DND-41 (cell line): ENCODE measurements at regions not wholly inside any gene's neighbourhood (a gene's known extent, or its start where the extent isn't known, plus 50 kb on each side); places are given as distances from the start of the nearest gene placed in this dataset.
"Not testable (repeated sequence)": the region's sequence is repeated elsewhere in the genome, so short reads cannot be mapped to it uniquely, and the experiment has no call there.

Experiments used
- ATAC-seq: fragments of 200-7000 bp; cut with Tn5 transposase; 3 replicates; pipeline ENCODE4 v1.9.1; 2021; ENCODE audit warnings: low read depth; ENCODE audit not compliant: insufficient read depth
- DNase-seq: peaks from one replicate; pipeline ENCODE4 v3.0.0-alpha.2; 2020
- H2AFZ ChIP-seq: 2 replicates; pipeline ENCODE4 v1.6.0; 2012; ENCODE audit warnings: low read depth, low read length
- H3K27ac ChIP-seq: 2 replicates; pipeline ENCODE4 v1.5.1; 2012; ENCODE audit warnings: low read length, inconsistent platforms
- H3K27me3 ChIP-seq: fragments of 200-600 bp; sonication (generic); 2 replicates; pipeline ENCODE4 v1.6.0; 2012; ENCODE audit warnings: low read length, mild to moderate bottlenecking, inconsistent platforms; ENCODE audit not compliant: insufficient read depth, poor library complexity
- H3K36me3 ChIP-seq: 2 replicates; pipeline ENCODE4 v1.5.1; 2012; ENCODE audit warnings: low read length, inconsistent platforms; ENCODE audit not compliant: insufficient read depth
- H3K4me1 ChIP-seq: 2 replicates; pipeline ENCODE4 v1.5.1; 2012; ENCODE audit warnings: mild to moderate bottlenecking, low read length; ENCODE audit not compliant: insufficient read depth
- H3K4me2 ChIP-seq: 2 replicates; pipeline ENCODE4 v1.6.0; 2012; ENCODE audit warnings: mild to moderate bottlenecking, moderate library complexity, low read length, inconsistent platforms; ENCODE audit not compliant: insufficient read depth
- H3K4me3 ChIP-seq, 2 experiments: fragments of 200-600 bp in 1 of 2; shearing (Covaris generic) in 1 of 2; 2 replicates each; pipeline ENCODE4 v1.5.1; 2012 to 2016; ENCODE audit warnings: inconsistent platforms in 2 of 2, low read length in 2 of 2, mild to moderate bottlenecking in 2 of 2, low read depth in 1 of 2, moderate library complexity in 1 of 2
- H3K79me2 ChIP-seq: 2 replicates; pipeline ENCODE4 v1.6.0; 2012; ENCODE audit warnings: low read length, inconsistent platforms; ENCODE audit not compliant: insufficient read depth
- H3K9ac ChIP-seq: 2 replicates; pipeline ENCODE4 v1.6.0; 2012; ENCODE audit warnings: low read depth, mild to moderate bottlenecking, inconsistent platforms, low read length, moderate library complexity
- H3K9me3 ChIP-seq: 2 replicates; pipeline ENCODE4 v1.5.1; 2012; ENCODE audit warnings: low read length, moderate library complexity, mild to moderate bottlenecking, inconsistent platforms; ENCODE audit not compliant: insufficient read depth, severe bottlenecking
- H4K20me1 ChIP-seq: 2 replicates; pipeline ENCODE4 v1.6.0; 2012; ENCODE audit warnings: low read length; ENCODE audit not compliant: insufficient read depth
- EZH2 ChIP-seq: IDR thresholded peaks from 3 replicates; pipeline ENCODE4 v1.6.1; 2012; ENCODE audit warnings: borderline replicate concordance, low read depth, mild to moderate bottlenecking, moderate library complexity, low read length, inconsistent platforms; ENCODE audit not compliant: severe bottlenecking
- TF ChIP-seq, protein P1 (sequence below): IDR thresholded peaks from 2 replicates; pipeline ENCODE4 v1.5.1; 2012; ENCODE audit warnings: borderline replicate concordance, low read length, moderate library complexity, mild to moderate bottlenecking; ENCODE audit not compliant: poor library complexity, severe bottlenecking; ENCODE audit errors: extremely low read depth

GRCh38 chr5:85648495-85648894 is 969.2 kb upstream of the COX7C start:
- no peaks in the 10 kb centered on the region for H3K9me3 ChIP-seq
- TF ChIP-seq EZH2 = no peak
- TF ChIP-seq, protein P1, sequence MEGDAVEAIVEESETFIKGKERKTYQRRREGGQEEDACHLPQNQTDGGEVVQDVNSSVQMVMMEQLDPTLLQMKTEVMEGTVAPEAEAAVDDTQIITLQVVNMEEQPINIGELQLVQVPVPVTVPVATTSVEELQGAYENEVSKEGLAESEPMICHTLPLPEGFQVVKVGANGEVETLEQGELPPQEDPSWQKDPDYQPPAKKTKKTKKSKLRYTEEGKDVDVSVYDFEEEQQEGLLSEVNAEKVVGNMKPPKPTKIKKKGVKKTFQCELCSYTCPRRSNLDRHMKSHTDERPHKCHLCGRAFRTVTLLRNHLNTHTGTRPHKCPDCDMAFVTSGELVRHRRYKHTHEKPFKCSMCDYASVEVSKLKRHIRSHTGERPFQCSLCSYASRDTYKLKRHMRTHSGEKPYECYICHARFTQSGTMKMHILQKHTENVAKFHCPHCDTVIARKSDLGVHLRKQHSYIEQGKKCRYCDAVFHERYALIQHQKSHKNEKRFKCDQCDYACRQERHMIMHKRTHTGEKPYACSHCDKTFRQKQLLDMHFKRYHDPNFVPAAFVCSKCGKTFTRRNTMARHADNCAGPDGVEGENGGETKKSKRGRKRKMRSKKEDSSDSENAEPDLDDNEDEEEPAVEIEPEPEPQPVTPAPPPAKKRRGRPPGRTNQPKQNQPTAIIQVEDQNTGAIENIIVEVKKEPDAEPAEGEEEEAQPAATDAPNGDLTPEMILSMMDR = no peak
- no peak overlapping the region for H3K9ac ChIP-seq
- H3K36me3 ChIP-seq = no peaks in the 10 kb centered on the region
- no peak overlapping the region for H3K27ac ChIP-seq
- no peak overlapping the region for H3K4me3 ChIP-seq
- H3K4me1 ChIP-seq = no peaks in the 10 kb centered on the region
- ATAC-seq (no peak), DNase-seq (no peak)
- H4K20me1 ChIP-seq = no peaks in the 10 kb centered on the region
- no peaks in the 10 kb centered on the region for H3K79me2 ChIP-seq
- H2AFZ ChIP-seq = no peak overlapping the region
- H3K27me3 ChIP-seq = no peaks in the 10 kb centered on the region
- no peak overlapping the region for H3K4me2 ChIP-seq

GRCh38 chr5:85651731-85652130 is 966.0 kb upstream of the COX7C start:
- Histone ChIP-seq H2AFZ (no peak overlapping the region), H3K36me3 (no peaks in the 10 kb centered on the region)

DNA sequence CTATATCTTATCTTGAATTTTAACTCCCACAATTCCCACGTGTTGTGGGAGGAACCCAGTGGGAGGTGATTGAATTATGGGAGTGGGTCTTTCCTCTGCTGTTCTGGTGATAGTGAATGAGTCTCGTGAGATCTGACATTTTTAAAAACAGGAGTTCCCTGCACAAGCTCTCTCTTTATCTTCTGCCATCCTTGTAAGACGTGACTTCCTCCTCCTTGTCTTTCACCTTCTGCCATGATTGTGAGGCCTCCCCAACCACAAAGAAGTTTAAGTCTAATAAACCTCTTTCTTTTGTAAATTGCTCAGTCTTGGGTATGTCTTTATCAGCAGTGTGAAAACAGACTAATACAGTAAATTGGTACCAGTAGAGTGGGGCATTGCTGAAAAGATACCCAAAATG is 963.6 kb upstream of the COX7C start:
- H3K36me3 ChIP-seq, H3K9ac ChIP-seq, H3K27ac ChIP-seq, DNase-seq, H3K9me3 ChIP-seq, ATAC-seq, H4K20me1 ChIP-seq, H3K4me2 ChIP-seq, H3K4me3 ChIP-seq, H3K4me1 ChIP-seq, H3K27me3 ChIP-seq, H3K79me2 ChIP-seq, H2AFZ ChIP-seq: not testable (repeated sequence)

More at GRCh38 chr5:85651731-85652130, 966.0 kb upstream of the COX7C start:
- Histone ChIP-seq H3K4me3 (no peak overlapping the region), H3K27ac (no peak overlapping the region), H3K9me3 (no peaks in the 10 kb centered on the region), H4K20me1 (no peaks in the 10 kb centered on the region), H3K4me1 (no peaks in the 10 kb centered on the region), H3K4me2 (no peak overlapping the region), H3K79me2 (no peaks in the 10 kb centered on the region), H3K27me3 (no peaks in the 10 kb centered on the region), H3K9ac (no peak overlapping the region)
- no peak for ATAC-seq
- TF ChIP-seq EZH2 = no peak
- TF ChIP-seq, protein P1 = no peak
- DNase-seq = no peak

GRCh38 chr5:85656050-85656449 is 961.7 kb upstream of the COX7C start:
- ATAC-seq = no peak
- TF ChIP-seq, protein P1 = no peak
- no peak for TF ChIP-seq EZH2

DNA sequence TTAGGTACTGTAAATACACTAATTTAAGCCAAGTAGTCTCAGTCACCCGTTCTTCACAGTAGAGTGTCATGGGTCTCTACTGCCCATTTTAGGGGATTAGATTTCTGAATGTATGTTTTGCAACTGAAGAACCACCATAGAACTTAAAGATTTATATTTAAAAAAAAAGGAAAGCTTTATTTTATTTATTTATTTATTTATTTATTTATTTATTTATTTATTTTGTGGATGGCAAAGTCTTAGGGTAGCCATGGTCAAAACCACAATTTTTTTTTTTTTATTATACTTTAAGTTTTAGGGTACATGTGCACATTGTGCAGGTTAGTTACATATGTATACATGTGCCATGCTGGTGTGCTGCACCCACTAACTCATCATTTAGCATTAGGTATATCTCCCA is 960.4 kb upstream of the COX7C start:
- H3K9me3 ChIP-seq, ATAC-seq, H3K9ac ChIP-seq: not testable (repeated sequence)

More at GRCh38 chr5:85656050-85656449, 961.7 kb upstream of the COX7C start:
- Histone ChIP-seq H3K79me2 (no peaks in the 10 kb centered on the region), H3K36me3 (no peaks in the 10 kb centered on the region), H3K4me2 (no peak overlapping the region), H3K9me3 (no peaks in the 10 kb centered on the region), H3K27ac (no peak overlapping the region), H3K9ac (no peak overlapping the region), H3K27me3 (no peaks in the 10 kb centered on the region), H4K20me1 (no peaks in the 10 kb centered on the region), H3K4me1 (no peaks in the 10 kb centered on the region), H3K4me3 (no peak overlapping the region), H2AFZ (no peak overlapping the region)
- DNase-seq = no peak

DNA sequence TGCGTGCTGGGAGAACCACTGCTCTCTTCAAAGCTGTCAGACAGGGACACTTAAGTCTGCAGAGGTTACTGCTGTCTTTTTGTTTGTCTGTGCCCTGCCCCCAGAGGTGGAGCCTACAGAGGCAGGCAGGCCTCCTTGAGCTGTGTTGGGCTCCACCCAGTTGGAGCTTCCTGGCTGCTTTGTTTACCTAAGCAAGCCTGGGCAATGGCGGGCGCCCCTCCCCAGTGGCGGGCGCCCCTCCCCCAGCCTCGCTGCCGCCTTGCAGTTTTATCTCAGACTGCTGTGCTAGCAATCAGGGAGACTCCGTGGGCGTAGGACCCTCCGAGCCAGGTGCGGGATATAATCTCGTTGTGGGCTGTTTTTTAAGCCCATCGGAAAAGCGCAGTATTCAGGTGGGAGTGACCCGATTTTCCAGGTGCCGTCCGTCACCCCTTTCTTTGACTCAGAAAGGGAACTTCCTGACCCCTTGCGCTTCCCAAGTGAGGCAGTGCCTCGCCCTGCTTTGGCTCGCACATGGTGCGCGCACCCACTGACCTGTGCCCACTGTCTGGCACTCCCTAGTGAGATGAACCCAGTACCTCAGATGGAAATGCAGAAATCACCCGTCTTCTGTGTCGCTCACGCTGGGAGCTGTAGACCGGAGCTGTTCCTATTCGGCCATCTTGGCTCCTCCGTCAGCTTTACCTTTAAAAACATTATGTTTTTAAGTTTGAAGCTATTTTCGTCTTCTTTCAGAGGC is 954.6 kb upstream of the COX7C start:
- H3K27ac ChIP-seq, H2AFZ ChIP-seq, H3K4me1 ChIP-seq, H3K79me2 ChIP-seq, H3K4me2 ChIP-seq, H3K9ac ChIP-seq, H3K9me3 ChIP-seq, H3K27me3 ChIP-seq, H3K36me3 ChIP-seq, H4K20me1 ChIP-seq, H3K4me3 ChIP-seq, DNase-seq, ATAC-seq: not testable (repeated sequence)

More for the DNA sequence above, 960.4 kb upstream of the COX7C start:
- not testable (repeated sequence) for H3K79me2 ChIP-seq, H3K4me1 ChIP-seq, H3K27ac ChIP-seq, H4K20me1 ChIP-seq, H3K36me3 ChIP-seq, H3K27me3 ChIP-seq, H3K4me2 ChIP-seq, H3K4me3 ChIP-seq, DNase-seq, H2AFZ ChIP-seq
